Testis (tissue), 2 donors: ENCODE measurements at regions not wholly inside any gene's neighbourhood (a gene's known extent, or its start where the extent isn't known, plus 50 kb on each side); places are given as distances from the start of the nearest gene placed in this dataset.

ENCODE experiments used
- DNase-seq: peaks from one replicate; pipeline ENCODE4 v3.0.0-alpha.2; 2019
- H3K27ac ChIP-seq, 2 donors: fragments of 200-600 bp; sonication (generic); one replicate each; pipeline ENCODE4 v1.5.1; 2019
- H3K27me3 ChIP-seq: fragments of 200-600 bp; sonication (generic); one replicate; pipeline ENCODE4 v1.5.1; 2019
- H3K36me3 ChIP-seq: fragments of 200-600 bp; sonication (generic); one replicate; pipeline ENCODE4 v1.5.1; 2017; ENCODE audit warnings: low read depth; ENCODE audit errors: missing control alignments
- H3K4me1 ChIP-seq: fragments of 200-600 bp; sonication (generic); one replicate; pipeline ENCODE4 v1.5.1; 2019
- H3K4me3 ChIP-seq, 2 donors: fragments of 200-600 bp; sonication (generic); one replicate each; pipeline ENCODE4 v1.5.1; 2017 to 2019
- H3K9me3 ChIP-seq: fragments of 200-600 bp; sonication (generic); one replicate; pipeline ENCODE4 v1.5.1; 2017
- POLR2A ChIP-seq: fragments of 450-650 bp; IDR thresholded peaks from one replicate; pipeline ENCODE4 v1.6.1; 2017; ENCODE audit warnings: antibody characterized with exemption, mild to moderate bottlenecking, moderate library complexity
- WGBS, 2 donors: methylation state at CpG; one replicate each; pipeline ENCODE4 v1.1.5; 2018; 5-methylcytosine and 5-hydroxymethylcytosine counted together
- intact Hi-C: fragments of 100-400 bp; cut with DNase I; formaldehyde crosslinking; loops from one replicate; pipeline ENCODE4 v1.15.1; 2023; ENCODE audit warnings: low total_unique reads
- TF ChIP-seq, protein P1 (sequence below), 3 experiments: fragments of 450-650 bp in 2 of 3; fragments of 200-600 bp in 1 of 3; sonication (generic) in 1 of 3; IDR thresholded peaks; one replicate each; pipeline ENCODE4 v1.5.1; 2016 to 2019; ENCODE audit warnings: antibody characterized with exemption in 3 of 3, mild to moderate bottlenecking in 2 of 3, moderate library complexity in 1 of 3

- Histone ChIP-seq H3K4me1 (no peaks in the 10 kb centered on the region), H3K9me3 (no peaks in the 10 kb centered on the region), H3K27ac (no peak overlapping the region), H3K27me3 (no peaks in the 10 kb centered on the region), H3K4me3 (no peak overlapping the region), H3K36me3 (no peaks in the 10 kb centered on the region)
- TF ChIP-seq POLR2A = no peak
- TF ChIP-seq, protein P1, sequence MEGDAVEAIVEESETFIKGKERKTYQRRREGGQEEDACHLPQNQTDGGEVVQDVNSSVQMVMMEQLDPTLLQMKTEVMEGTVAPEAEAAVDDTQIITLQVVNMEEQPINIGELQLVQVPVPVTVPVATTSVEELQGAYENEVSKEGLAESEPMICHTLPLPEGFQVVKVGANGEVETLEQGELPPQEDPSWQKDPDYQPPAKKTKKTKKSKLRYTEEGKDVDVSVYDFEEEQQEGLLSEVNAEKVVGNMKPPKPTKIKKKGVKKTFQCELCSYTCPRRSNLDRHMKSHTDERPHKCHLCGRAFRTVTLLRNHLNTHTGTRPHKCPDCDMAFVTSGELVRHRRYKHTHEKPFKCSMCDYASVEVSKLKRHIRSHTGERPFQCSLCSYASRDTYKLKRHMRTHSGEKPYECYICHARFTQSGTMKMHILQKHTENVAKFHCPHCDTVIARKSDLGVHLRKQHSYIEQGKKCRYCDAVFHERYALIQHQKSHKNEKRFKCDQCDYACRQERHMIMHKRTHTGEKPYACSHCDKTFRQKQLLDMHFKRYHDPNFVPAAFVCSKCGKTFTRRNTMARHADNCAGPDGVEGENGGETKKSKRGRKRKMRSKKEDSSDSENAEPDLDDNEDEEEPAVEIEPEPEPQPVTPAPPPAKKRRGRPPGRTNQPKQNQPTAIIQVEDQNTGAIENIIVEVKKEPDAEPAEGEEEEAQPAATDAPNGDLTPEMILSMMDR (IDR thresholded peaks at IDR 0.05) = no peak
- intact Hi-C loops = no loop called here
- DNase-seq = no peak
- WGBS, 2 donors = 82 to 89% methylated on average over 15 of the region's 15 CpGs
Measured at GRCh38 chr10:128573281-128573845, 447.1 kb upstream of the MKI67 start.

GRCh38 chr10:128573986-128574385, 447.8 kb upstream of the MKI67 start:
- TF ChIP-seq, protein P1 (IDR thresholded peaks at IDR 0.05) = no peak
- no peak for TF ChIP-seq POLR2A
- no peak overlapping the region for H3K4me3 ChIP-seq
- H3K9me3 ChIP-seq = no peaks in the 10 kb centered on the region
- H3K4me1 ChIP-seq = no peaks in the 10 kb centered on the region
- H3K27ac ChIP-seq = no peak overlapping the region
- intact Hi-C loops = no loop called here
- no peak for DNase-seq
- WGBS, 2 donors = 84 to 90% methylated on average over 9 of the region's 9 CpGs
- no peaks in the 10 kb centered on the region for H3K27me3 ChIP-seq
- no peaks in the 10 kb centered on the region for H3K36me3 ChIP-seq

DNA sequence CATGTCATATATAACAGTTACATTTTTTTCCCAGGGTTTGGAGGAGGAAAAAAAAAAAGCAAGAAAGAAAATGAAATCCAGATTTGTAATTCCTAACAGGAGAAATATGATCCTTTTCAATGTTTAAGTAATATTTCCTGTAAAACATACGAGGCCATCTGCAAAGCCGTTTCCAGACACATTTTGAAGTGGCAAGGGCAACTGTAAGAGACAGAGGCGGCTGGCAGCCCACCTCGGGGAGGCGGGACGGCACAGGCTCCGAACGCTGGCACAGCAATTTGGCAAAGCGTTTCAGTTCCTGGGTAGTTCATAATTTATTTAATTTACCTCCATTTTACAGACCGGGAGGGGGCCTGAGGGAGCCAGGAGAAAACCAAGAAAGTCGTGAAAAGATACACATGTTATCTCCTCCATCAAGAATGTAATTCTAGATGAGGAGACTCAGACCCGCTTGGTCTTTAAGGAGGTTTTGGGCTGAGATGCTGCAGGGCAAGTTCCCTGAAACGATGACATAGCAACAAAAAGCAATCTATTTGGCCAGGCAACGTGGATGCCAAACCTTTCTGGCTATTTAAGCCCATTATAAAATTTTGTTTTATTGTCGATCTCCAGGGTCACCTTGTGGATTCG, 448.5 kb upstream of the MKI67 start:
- DNase-seq = no peak
- Histone ChIP-seq H3K4me1 (no peaks in the 10 kb centered on the region), H3K27ac (no peak overlapping the region), H3K27me3 (no peaks in the 10 kb centered on the region), H3K4me3 (no peak overlapping the region), H3K9me3 (no peaks in the 10 kb centered on the region), H3K36me3 (no peaks in the 10 kb centered on the region)
- TF ChIP-seq, protein P1 (IDR thresholded peaks at IDR 0.05) = no peak
- no peak for TF ChIP-seq POLR2A
- 76 to 78% methylated on average over 16 of the region's 16 CpGs for WGBS, 2 donors
- intact Hi-C loops = no loop called here

- intact Hi-C loops = no loop called here
- Histone ChIP-seq H3K27ac (no peak overlapping the region), H3K27me3 (no peaks in the 10 kb centered on the region), H3K9me3 (no peaks in the 10 kb centered on the region), H3K36me3 (no peaks in the 10 kb centered on the region), H3K4me1 (no peaks in the 10 kb centered on the region), H3K4me3 (no peak overlapping the region)
- 73 to 76% methylated on average over 2 of the region's 2 CpGs for WGBS, 2 donors
- no peak for DNase-seq
- TF ChIP-seq POLR2A = no peak
- TF ChIP-seq, protein P1 (IDR thresholded peaks at IDR 0.05) = no peak
Measured at GRCh38 chr10:128575761-128576160, 449.5 kb upstream of the MKI67 start.

DNA sequence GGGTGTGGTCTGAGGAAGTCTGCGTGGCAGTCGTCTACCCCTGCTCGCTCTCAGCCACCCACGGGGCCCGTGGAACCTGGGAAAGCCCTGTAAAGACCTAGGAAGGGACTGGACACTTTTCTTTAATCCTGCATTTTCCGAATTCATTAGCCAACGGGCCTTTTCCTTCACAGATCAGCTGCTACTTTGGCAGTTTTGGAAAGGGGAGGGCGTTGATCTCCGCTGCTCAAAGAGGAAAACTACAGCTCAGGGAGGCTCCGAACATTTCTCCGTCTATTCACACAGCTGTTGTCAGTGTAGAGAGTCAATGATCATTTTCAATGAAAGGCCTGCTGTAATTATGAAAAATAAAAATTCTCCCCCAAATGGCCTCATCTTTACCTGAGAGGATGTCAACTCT, 450.1 kb upstream of the MKI67 start:
- intact Hi-C loops = no loop called here
- no peaks in the 10 kb centered on the region for H3K9me3 ChIP-seq
- WGBS, 2 donors = 92 to 95% methylated on average over 11 of the region's 11 CpGs

More for the DNA sequence above, 450.1 kb upstream of the MKI67 start:
- DNase-seq = no peak
- H3K36me3 ChIP-seq = no peaks in the 10 kb centered on the region
- no peak for TF ChIP-seq POLR2A
- TF ChIP-seq, protein P1 (IDR thresholded peaks at IDR 0.05) = no peak
- H3K27ac ChIP-seq = no peak overlapping the region
- no peaks in the 10 kb centered on the region for H3K27me3 ChIP-seq
- H3K4me1 ChIP-seq = no peaks in the 10 kb centered on the region
- H3K4me3 ChIP-seq = no peak overlapping the region
